Erythroblast (primary cell): ENCODE measurements at regions not wholly inside any gene's neighbourhood (a gene's known extent, or its start where the extent isn't known, plus 50 kb on each side); places are given as distances from the start of the nearest gene placed in this dataset.

Experiments
- GATA1 ChIP-seq: IDR thresholded peaks from 2 replicates; pipeline ENCODE4 v1.6.1; 2011; ENCODE audit warnings: low read depth, mild to moderate bottlenecking, control low read depth, low read length, moderate library complexity
- POLR2A ChIP-seq: IDR thresholded peaks from 2 replicates; pipeline ENCODE4 v1.6.1; 2011; ENCODE audit warnings: mild to moderate bottlenecking, low read length

DNA sequence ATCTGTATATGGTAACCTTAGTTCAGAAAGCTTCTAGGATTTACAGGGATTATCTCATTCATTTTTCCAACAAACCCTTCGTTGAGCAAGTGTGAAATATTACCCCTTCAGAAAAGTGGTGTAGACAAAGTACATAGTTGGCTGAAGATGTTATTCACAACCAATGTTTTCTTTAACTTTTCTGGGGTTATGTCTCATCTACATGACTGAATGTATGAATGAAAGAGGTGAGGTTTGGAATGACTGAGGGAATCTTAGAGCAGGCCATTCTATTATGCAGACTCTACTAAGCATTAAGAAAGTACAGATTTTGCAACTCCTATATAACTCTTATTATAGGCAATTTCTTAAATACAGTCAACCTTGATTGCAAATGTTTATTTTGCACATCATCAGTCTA, 167.2 kb downstream of the NDFIP2 start:
- TF ChIP-seq POLR2A (no peak), GATA1 (no peak)
